ENCODE measurements at regions not wholly inside any gene's neighbourhood (a gene's known extent, or its start where the extent isn't known, plus 50 kb on each side); places are given as distances from the start of the nearest gene placed in this dataset.
"Not testable (repeated sequence)": the region's sequence is repeated elsewhere in the genome, so short reads cannot be mapped to it uniquely, and the experiment has no call there.

- not testable (repeated sequence) for H3K27ac Mint-ChIP-seq; H3K4me1 Mint-ChIP-seq; H3K27me3 Mint-ChIP-seq (ENCODE audit: low read depth, poor library complexity); H3K4me3 Mint-ChIP-seq; DNase-seq; H3K36me3 Mint-ChIP-seq (ENCODE audit: low read depth)
- peaks cover 62% of the 10 kb centered on the region for H3K9me3 Mint-ChIP-seq
Measured at GRCh38 chr21:5217933-5218332, 5303.4 kb upstream of the TPTE start.

GRCh38 chr21:5219988-5220387, 5301.4 kb upstream of the TPTE start:
- H3K36me3 Mint-ChIP-seq (ENCODE audit: low read depth); H3K27me3 Mint-ChIP-seq (ENCODE audit: low read depth, poor library complexity): not testable (repeated sequence)
- peaks cover 83% of the 10 kb centered on the region for H3K9me3 Mint-ChIP-seq

GRCh38 chr21:5220468-5220867, 5300.9 kb upstream of the TPTE start:
- not testable (repeated sequence) for DNase-seq; H3K36me3 Mint-ChIP-seq (ENCODE audit: low read depth); H3K4me3 Mint-ChIP-seq; H3K4me1 Mint-ChIP-seq; H3K27me3 Mint-ChIP-seq (ENCODE audit: low read depth, poor library complexity); H3K27ac Mint-ChIP-seq
- H3K9me3 Mint-ChIP-seq = peaks cover 88% of the 10 kb centered on the region

More at GRCh38 chr21:5219988-5220387, 5301.4 kb upstream of the TPTE start:
- DNase-seq, H3K27ac Mint-ChIP-seq, H3K4me1 Mint-ChIP-seq, H3K4me3 Mint-ChIP-seq: not testable (repeated sequence)

- not testable (repeated sequence) for H3K27me3 Mint-ChIP-seq (ENCODE audit: low read depth, poor library complexity); DNase-seq
Measured at GRCh38 chr21:5221458-5222050, 5299.8 kb upstream of the TPTE start.

GRCh38 chr21:5222996-5223782, 5298.2 kb upstream of the TPTE start:
- peaks cover 96% of the 10 kb centered on the region for H3K9me3 Mint-ChIP-seq
- H3K4me1 Mint-ChIP-seq; H3K27me3 Mint-ChIP-seq (ENCODE audit: low read depth, poor library complexity); H3K27ac Mint-ChIP-seq; H3K4me3 Mint-ChIP-seq; H3K36me3 Mint-ChIP-seq (ENCODE audit: low read depth); DNase-seq: not testable (repeated sequence)

More at GRCh38 chr21:5221458-5222050, 5299.8 kb upstream of the TPTE start:
- H3K36me3 Mint-ChIP-seq (ENCODE audit: low read depth); H3K4me3 Mint-ChIP-seq; H3K27ac Mint-ChIP-seq; H3K4me1 Mint-ChIP-seq: not testable (repeated sequence)
- H3K9me3 Mint-ChIP-seq = peaks cover 96% of the 10 kb centered on the region

GRCh38 chr21:5224156-5224555, 5297.2 kb upstream of the TPTE start:
- not testable (repeated sequence) for H3K36me3 Mint-ChIP-seq (ENCODE audit: low read depth); H3K27me3 Mint-ChIP-seq (ENCODE audit: low read depth, poor library complexity); H3K4me1 Mint-ChIP-seq; H3K27ac Mint-ChIP-seq; DNase-seq; H3K4me3 Mint-ChIP-seq
- peaks cover 96% of the 10 kb centered on the region for H3K9me3 Mint-ChIP-seq

GRCh38 chr21:5227252-5227651, 5294.1 kb upstream of the TPTE start:
- H3K4me1 Mint-ChIP-seq; H3K4me3 Mint-ChIP-seq; DNase-seq; H3K27me3 Mint-ChIP-seq (ENCODE audit: low read depth, poor library complexity); H3K36me3 Mint-ChIP-seq (ENCODE audit: low read depth); H3K27ac Mint-ChIP-seq: not testable (repeated sequence)
- peaks cover 98% of the 10 kb centered on the region for H3K9me3 Mint-ChIP-seq

- H3K9me3 Mint-ChIP-seq = peaks cover 99% of the 10 kb centered on the region
- not testable (repeated sequence) for H3K4me3 Mint-ChIP-seq; H3K27me3 Mint-ChIP-seq (ENCODE audit: low read depth, poor library complexity); H3K27ac Mint-ChIP-seq; H3K4me1 Mint-ChIP-seq; H3K36me3 Mint-ChIP-seq (ENCODE audit: low read depth); DNase-seq
Measured at GRCh38 chr21:5230561-5230960, 5290.8 kb upstream of the TPTE start.

- H3K9me3 Mint-ChIP-seq = peaks cover 99% of the 10 kb centered on the region
- not testable (repeated sequence) for H3K27me3 Mint-ChIP-seq (ENCODE audit: low read depth, poor library complexity)
Measured at GRCh38 chr21:5231261-5231660, 5290.1 kb upstream of the TPTE start.

GRCh38 chr21:5232176-5232958, 5289.0 kb upstream of the TPTE start:
- H3K9me3 Mint-ChIP-seq = peaks cover 99% of the 10 kb centered on the region
- not testable (repeated sequence) for H3K27ac Mint-ChIP-seq; H3K36me3 Mint-ChIP-seq (ENCODE audit: low read depth); H3K4me3 Mint-ChIP-seq; H3K4me1 Mint-ChIP-seq; DNase-seq; H3K27me3 Mint-ChIP-seq (ENCODE audit: low read depth, poor library complexity)

More at GRCh38 chr21:5231261-5231660, 5290.1 kb upstream of the TPTE start:
- not testable (repeated sequence) for H3K4me3 Mint-ChIP-seq; H3K36me3 Mint-ChIP-seq (ENCODE audit: low read depth); DNase-seq; H3K27ac Mint-ChIP-seq; H3K4me1 Mint-ChIP-seq

GRCh38 chr21:5235761-5236160, 5285.6 kb upstream of the TPTE start:
- not testable (repeated sequence) for H3K4me3 Mint-ChIP-seq; H3K27ac Mint-ChIP-seq; H3K27me3 Mint-ChIP-seq (ENCODE audit: low read depth, poor library complexity); H3K4me1 Mint-ChIP-seq; DNase-seq
- Mint-ChIP-seq H3K9me3 (peaks cover 96% of the 10 kb centered on the region), H3K36me3 (ENCODE audit: low read depth) (peaks cover 10% of the 10 kb centered on the region)

GRCh38 chr21:5236846-5237675, 5284.3 kb upstream of the TPTE start:
- DNase-seq; H3K4me1 Mint-ChIP-seq; H3K27ac Mint-ChIP-seq; H3K4me3 Mint-ChIP-seq; H3K27me3 Mint-ChIP-seq (ENCODE audit: low read depth, poor library complexity): not testable (repeated sequence)
- peaks cover 10% of the 10 kb centered on the region for H3K36me3 Mint-ChIP-seq (ENCODE audit: low read depth)
- peaks cover 96% of the 10 kb centered on the region for H3K9me3 Mint-ChIP-seq

GRCh38 chr21:5240521-5240920, 5280.9 kb upstream of the TPTE start:
- H3K9me3 Mint-ChIP-seq = peaks cover 96% of the 10 kb centered on the region
- not testable (repeated sequence) for H3K4me3 Mint-ChIP-seq; H3K27me3 Mint-ChIP-seq (ENCODE audit: low read depth, poor library complexity)

More at GRCh38 chr21:5240521-5240920, 5280.9 kb upstream of the TPTE start:
- H3K4me1 Mint-ChIP-seq, DNase-seq, H3K27ac Mint-ChIP-seq: not testable (repeated sequence)
- peaks cover 13% of the 10 kb centered on the region for H3K36me3 Mint-ChIP-seq (ENCODE audit: low read depth)

Data from nephron progenitor cell (in vitro differentiated cells).